ENCODE measurements at regions not wholly inside any gene's neighbourhood (a gene's known extent, or its start where the extent isn't known, plus 50 kb on each side); places are given as distances from the start of the nearest gene placed in this dataset.

DNA sequence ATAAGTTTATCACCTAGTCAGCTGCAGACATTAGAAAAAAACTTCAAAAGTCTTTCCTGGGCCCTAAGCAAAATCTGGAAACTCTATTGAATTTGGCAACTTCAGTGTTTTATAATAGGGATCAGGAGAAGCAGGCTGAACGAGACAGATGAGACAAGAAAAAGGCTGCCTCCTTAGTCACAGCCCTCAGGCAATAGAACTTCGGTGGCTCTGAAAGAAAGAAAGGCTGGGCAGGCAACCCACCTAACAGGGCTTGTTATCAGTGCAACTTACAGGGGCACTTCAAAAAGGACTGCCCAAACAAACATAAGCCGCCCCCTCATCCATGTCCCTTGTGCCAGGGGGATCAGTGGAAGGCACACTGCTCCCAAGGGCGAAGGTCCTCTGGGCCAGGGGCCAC lies 657.9 kb upstream of the HS3ST5 start:
- Histone ChIP-seq H3K79me2 (ENCODE audit: control insufficient read depth, low read length) (no peaks in the 10 kb centered on the region), H3K9me3 (ENCODE audit: control insufficient read depth, insufficient read depth, low read length) (no peaks in the 10 kb centered on the region; the same call in 1 of the 2 replicates), H3K4me1 (ENCODE audit: control insufficient read depth, low read length) (no peaks in the 10 kb centered on the region), H3K9me2 (replicated peaks; ENCODE audit: control insufficient read depth, low read length) (no peaks in the 10 kb centered on the region), H3K4me3 (ENCODE audit: low read length) (no peak overlapping the region), H3K27me3 (ENCODE audit: control insufficient read depth, low read length) (no peaks in the 10 kb centered on the region), H4K20me1 (ENCODE audit: control insufficient read depth, insufficient read depth, low read depth, low read length) (no peaks in the 10 kb centered on the region), H3K4me2 (ENCODE audit: low read length) (no peak overlapping the region), H3K27ac (ENCODE audit: low read depth, low read length) (no peak overlapping the region), H3K36me3 (ENCODE audit: control insufficient read depth, low read length) (no peaks in the 10 kb centered on the region), H3F3A (ENCODE audit: control insufficient read depth, insufficient read depth) (no peaks in the 10 kb centered on the region)
- TF ChIP-seq EZH2phosphoT487 (IDR thresholded peaks at IDR 0.05; ENCODE audit: borderline replicate concordance, low read length), result no peak

DNA sequence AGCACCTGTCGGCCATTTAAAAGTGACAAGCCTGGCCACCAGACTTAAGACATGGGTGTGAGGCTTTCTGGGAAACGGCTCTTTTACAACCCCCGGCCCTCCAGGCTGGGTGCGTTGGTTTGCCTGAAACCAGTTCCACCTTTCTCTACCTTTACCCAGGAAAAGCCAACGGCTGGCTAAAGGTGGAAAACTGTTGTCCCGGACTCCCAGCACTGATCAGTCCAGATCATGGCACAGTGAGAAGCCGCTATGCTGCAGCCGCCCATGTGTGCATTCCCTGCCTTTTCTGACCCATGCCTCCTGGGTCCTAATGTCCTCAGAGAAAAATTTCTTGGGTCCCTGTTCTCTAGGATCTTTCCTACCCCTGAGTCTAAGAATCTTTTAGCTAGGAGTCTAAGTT lies 655.7 kb upstream of the HS3ST5 start:
- H3K36me3 ChIP-seq (ENCODE audit: control insufficient read depth, low read length), result no peaks in the 10 kb centered on the region
- no peak overlapping the region for H3K27ac ChIP-seq (ENCODE audit: low read depth, low read length)
- no peaks in the 10 kb centered on the region for H4K20me1 ChIP-seq (ENCODE audit: control insufficient read depth, insufficient read depth, low read depth, low read length)
- no peak overlapping the region for H3K4me2 ChIP-seq (ENCODE audit: low read length)
- H3K79me2 ChIP-seq (ENCODE audit: control insufficient read depth, low read length), result no peaks in the 10 kb centered on the region
- no peaks in the 10 kb centered on the region for H3K27me3 ChIP-seq (ENCODE audit: control insufficient read depth, low read length)
- H3K4me3 ChIP-seq (ENCODE audit: low read length), result no peak overlapping the region
- H3K4me1 ChIP-seq (ENCODE audit: control insufficient read depth, low read length), result no peaks in the 10 kb centered on the region
- TF ChIP-seq, protein P1, sequence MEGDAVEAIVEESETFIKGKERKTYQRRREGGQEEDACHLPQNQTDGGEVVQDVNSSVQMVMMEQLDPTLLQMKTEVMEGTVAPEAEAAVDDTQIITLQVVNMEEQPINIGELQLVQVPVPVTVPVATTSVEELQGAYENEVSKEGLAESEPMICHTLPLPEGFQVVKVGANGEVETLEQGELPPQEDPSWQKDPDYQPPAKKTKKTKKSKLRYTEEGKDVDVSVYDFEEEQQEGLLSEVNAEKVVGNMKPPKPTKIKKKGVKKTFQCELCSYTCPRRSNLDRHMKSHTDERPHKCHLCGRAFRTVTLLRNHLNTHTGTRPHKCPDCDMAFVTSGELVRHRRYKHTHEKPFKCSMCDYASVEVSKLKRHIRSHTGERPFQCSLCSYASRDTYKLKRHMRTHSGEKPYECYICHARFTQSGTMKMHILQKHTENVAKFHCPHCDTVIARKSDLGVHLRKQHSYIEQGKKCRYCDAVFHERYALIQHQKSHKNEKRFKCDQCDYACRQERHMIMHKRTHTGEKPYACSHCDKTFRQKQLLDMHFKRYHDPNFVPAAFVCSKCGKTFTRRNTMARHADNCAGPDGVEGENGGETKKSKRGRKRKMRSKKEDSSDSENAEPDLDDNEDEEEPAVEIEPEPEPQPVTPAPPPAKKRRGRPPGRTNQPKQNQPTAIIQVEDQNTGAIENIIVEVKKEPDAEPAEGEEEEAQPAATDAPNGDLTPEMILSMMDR (IDR thresholded peaks at IDR 0.05; ENCODE audit: low read depth, low read length, poor library complexity, severe bottlenecking), result no peak
- no peak for TF ChIP-seq EZH2phosphoT487 (IDR thresholded peaks at IDR 0.05; ENCODE audit: borderline replicate concordance, low read length)
- H3K9me3 ChIP-seq (ENCODE audit: control insufficient read depth, insufficient read depth, low read length), result no peaks in the 10 kb centered on the region; the same call in 1 of the 2 replicates
- no peaks in the 10 kb centered on the region for H3F3A ChIP-seq (ENCODE audit: control insufficient read depth, insufficient read depth)
- no peaks in the 10 kb centered on the region for H3K9me2 ChIP-seq (replicated peaks; ENCODE audit: control insufficient read depth, low read length)

GRCh38 chr6:114997813-114998292 lies 655.0 kb upstream of the HS3ST5 start:
- H3K9me3 ChIP-seq (ENCODE audit: control insufficient read depth, insufficient read depth, low read length), result no peaks in the 10 kb centered on the region; the same call in 1 of the 2 replicates
- H3K4me2 ChIP-seq (ENCODE audit: low read length), result no peak overlapping the region
- no peaks in the 10 kb centered on the region for H3K9me2 ChIP-seq (replicated peaks; ENCODE audit: control insufficient read depth, low read length)
- no peaks in the 10 kb centered on the region for H3K4me1 ChIP-seq (ENCODE audit: control insufficient read depth, low read length)
- H3K36me3 ChIP-seq (ENCODE audit: control insufficient read depth, low read length), result no peaks in the 10 kb centered on the region
- H4K20me1 ChIP-seq (ENCODE audit: control insufficient read depth, insufficient read depth, low read depth, low read length), result no peaks in the 10 kb centered on the region
- TF ChIP-seq, protein P1 (IDR thresholded peaks at IDR 0.05; ENCODE audit: low read depth, low read length, poor library complexity, severe bottlenecking), result no peak
- TF ChIP-seq EZH2phosphoT487 (IDR thresholded peaks at IDR 0.05; ENCODE audit: borderline replicate concordance, low read length), result no peak
- H3K79me2 ChIP-seq (ENCODE audit: control insufficient read depth, low read length), result no peaks in the 10 kb centered on the region
- H3K27ac ChIP-seq (ENCODE audit: low read depth, low read length), result no peak overlapping the region
- no peak overlapping the region for H3K4me3 ChIP-seq (ENCODE audit: low read length)
- no peaks in the 10 kb centered on the region for H3K27me3 ChIP-seq (ENCODE audit: control insufficient read depth, low read length)
- H3F3A ChIP-seq (ENCODE audit: control insufficient read depth, insufficient read depth), result no peaks in the 10 kb centered on the region

- H3K27me3 ChIP-seq (ENCODE audit: control insufficient read depth, low read length), result no peaks in the 10 kb centered on the region
- no peak overlapping the region for H3K4me3 ChIP-seq (ENCODE audit: low read length)
- no peaks in the 10 kb centered on the region for H3F3A ChIP-seq (ENCODE audit: control insufficient read depth, insufficient read depth)
- no peak for TF ChIP-seq EZH2phosphoT487 (IDR thresholded peaks at IDR 0.05; ENCODE audit: borderline replicate concordance, low read length)
- TF ChIP-seq, protein P1 (IDR thresholded peaks at IDR 0.05; ENCODE audit: low read depth, low read length, poor library complexity, severe bottlenecking), result no peak
- no peaks in the 10 kb centered on the region for H3K79me2 ChIP-seq (ENCODE audit: control insufficient read depth, low read length)
- H3K27ac ChIP-seq (ENCODE audit: low read depth, low read length), result no peak overlapping the region
- H4K20me1 ChIP-seq (ENCODE audit: control insufficient read depth, insufficient read depth, low read depth, low read length), result no peaks in the 10 kb centered on the region
- H3K9me3 ChIP-seq (ENCODE audit: control insufficient read depth, insufficient read depth, low read length), result no peaks in the 10 kb centered on the region; the same call in 1 of the 2 replicates
- H3K4me2 ChIP-seq (ENCODE audit: low read length), result no peak overlapping the region
- no peaks in the 10 kb centered on the region for H3K36me3 ChIP-seq (ENCODE audit: control insufficient read depth, low read length)
- no peaks in the 10 kb centered on the region for H3K4me1 ChIP-seq (ENCODE audit: control insufficient read depth, low read length)
- H3K9me2 ChIP-seq (replicated peaks; ENCODE audit: control insufficient read depth, low read length), result no peaks in the 10 kb centered on the region
Measured at GRCh38 chr6:114995526-114995925, 652.7 kb upstream of the HS3ST5 start.
